HUDEP-2 (cell line): ENCODE measurements at regions not wholly inside any gene's neighbourhood (a gene's known extent, or its start where the extent isn't known, plus 50 kb on each side); places are given as distances from the start of the nearest gene placed in this dataset.
"Not testable (repeated sequence)": the region's sequence is repeated elsewhere in the genome, so short reads cannot be mapped to it uniquely, and the experiment has no call there.

ENCODE experiments used
- DNase-seq, 76 experiments: peaks; one replicate each; lab custom pipeline; 2025; ENCODE audit not compliant: unreplicated experiment in 76 of 76; lab: John Stamatoyannopoulos, UW

DNA sequence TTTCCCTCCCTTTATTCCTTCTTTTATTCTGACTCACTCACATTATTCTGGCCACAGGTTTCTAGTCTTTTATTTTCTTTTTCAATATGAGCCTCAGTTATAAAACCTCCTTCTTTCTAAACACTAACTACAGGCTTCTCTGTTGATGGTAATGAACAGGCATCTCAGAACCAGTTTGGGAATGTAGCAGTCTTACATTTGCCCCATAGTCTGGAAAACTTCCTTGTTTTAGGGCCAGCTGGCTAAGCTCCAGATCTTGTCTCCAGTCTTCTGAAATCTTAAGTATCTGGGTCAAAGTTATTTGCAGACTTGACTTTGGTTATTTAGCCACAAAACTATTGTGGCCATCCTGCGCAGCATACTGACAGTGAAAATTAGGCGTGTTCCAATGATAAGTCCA is 97.0 kb upstream of the MAN1A1 start:
- no peak for DNase-seq

DNA sequence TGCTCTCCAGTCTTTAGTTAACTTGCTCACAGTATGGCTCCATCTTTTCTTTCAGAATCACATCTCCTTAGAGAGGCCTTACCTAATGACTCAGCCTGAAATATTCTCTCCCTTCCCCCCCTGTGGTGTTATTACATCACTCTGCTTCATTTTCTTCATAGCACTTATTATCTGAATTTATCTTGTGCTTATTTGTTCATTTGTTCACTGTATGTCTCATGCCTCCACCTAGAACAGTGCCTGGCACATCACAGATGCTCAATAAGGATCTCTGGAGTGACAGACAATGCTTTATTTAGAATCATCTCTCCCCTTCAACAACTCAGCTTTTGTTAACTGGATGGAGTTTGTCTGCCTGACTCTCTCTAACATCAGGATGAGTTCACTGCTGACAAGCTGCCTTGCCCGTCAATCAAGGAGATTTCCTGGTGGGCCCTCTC is 96.6 kb upstream of the MAN1A1 start:
- no peak for DNase-seq

- DNase-seq, result no peak
These were observed 96.1 kb upstream of the MAN1A1 start for GRCh38 chr6:119445666-119446065.

- DNase-seq, result no peak
These were observed 95.3 kb upstream of the MAN1A1 start for GRCh38 chr6:119444642-119445557.

GRCh38 chr6:119443993-119444641 is 94.6 kb upstream of the MAN1A1 start:
- DNase-seq, result no peak

DNA sequence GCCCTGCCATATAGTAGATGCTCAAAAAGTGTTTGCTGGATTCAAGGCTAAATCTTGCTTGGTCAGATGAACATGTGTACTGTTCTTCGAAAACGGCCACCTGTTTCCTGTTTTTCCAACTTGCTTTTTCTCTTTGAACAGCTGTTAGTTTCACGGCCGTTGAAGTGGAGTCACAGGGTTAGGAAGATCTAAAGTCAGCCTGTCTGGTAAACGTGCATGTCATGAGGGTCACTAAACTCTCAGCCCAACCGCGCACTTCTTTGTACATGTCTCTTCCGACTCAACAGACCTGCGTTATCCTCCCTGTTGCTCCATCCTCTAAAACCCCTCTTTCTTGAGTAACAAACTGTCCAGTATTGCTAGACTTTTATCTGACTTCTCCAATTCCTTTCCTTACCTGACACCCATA is 93.2 kb upstream of the MAN1A1 start:
- no peak for DNase-seq

GRCh38 chr6:119440953-119441352 is 91.4 kb upstream of the MAN1A1 start:
- no peak for DNase-seq

- DNase-seq, result no peak
These were observed 87.0 kb upstream of the MAN1A1 start for GRCh38 chr6:119436583-119436982.

DNA sequence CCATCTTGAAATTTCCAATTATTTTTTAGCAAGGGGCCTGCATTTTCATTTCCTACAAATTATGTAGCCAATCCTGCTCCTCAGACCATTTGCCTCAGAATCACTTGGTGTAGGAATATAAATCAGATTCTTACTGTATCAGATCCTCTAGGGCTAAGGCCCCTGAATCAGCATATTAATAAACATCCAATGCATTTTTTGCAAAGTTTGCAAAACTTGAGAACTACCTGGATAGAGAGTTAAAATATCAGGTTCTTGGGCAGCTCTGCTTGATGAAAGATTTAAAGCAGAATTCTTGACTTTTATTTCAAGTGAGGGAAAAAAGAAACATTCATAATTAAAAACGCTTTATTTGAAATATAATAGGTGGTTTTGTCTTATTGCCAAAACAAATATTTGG is 82.2 kb upstream of the MAN1A1 start:
- DNase-seq, result no peak

GRCh38 chr6:119430805-119431204 is 81.2 kb upstream of the MAN1A1 start:
- no peak for DNase-seq

- no peak for DNase-seq
These were observed 79.1 kb upstream of the MAN1A1 start for GRCh38 chr6:119428633-119429032.

- no peak for DNase-seq
These were observed 77.1 kb upstream of the MAN1A1 start for GRCh38 chr6:119426619-119427018.

- no peak for DNase-seq
These were observed 74.4 kb upstream of the MAN1A1 start for GRCh38 chr6:119423996-119424395.

- DNase-seq, result not testable (repeated sequence)
These were observed 68.5 kb upstream of the MAN1A1 start for GRCh38 chr6:119418084-119418483.

GRCh38 chr6:119407156-119407555 is 57.6 kb upstream of the MAN1A1 start:
- DNase-seq, result no peak

GRCh38 chr6:119405114-119405513 is 55.6 kb upstream of the MAN1A1 start:
- not testable (repeated sequence) for DNase-seq
